ENCODE measurements at regions not wholly inside any gene's neighbourhood (a gene's known extent, or its start where the extent isn't known, plus 50 kb on each side); places are given as distances from the start of the nearest gene placed in this dataset.

GRCh38 chr4:144313370-144313769, 172.9 kb upstream of the GYPA start:
- TF ChIP-seq PHF8 (conservative IDR thresholded peaks at IDR 0.05; ENCODE audit: low read depth, low read length) (no peak), BCL11A (IDR thresholded peaks at IDR 0.05; ENCODE audit: low read depth in 2 of 2, low read length in 2 of 2) (no peak), CBX5 (IDR thresholded peaks at IDR 0.05; ENCODE audit: low read depth, low read length) (no peak), EGR1 (IDR thresholded peaks at IDR 0.05; ENCODE audit: borderline replicate concordance, low read depth, low read length) (no peak), POLR2AphosphoS5 (IDR thresholded peaks at IDR 0.05; ENCODE audit: low read depth, low read length) (no peak), TAF7 (optimal IDR thresholded peaks at IDR 0.05; ENCODE audit: borderline replicate concordance, low read depth, low read length) (no peak), RAD21 (IDR thresholded peaks at IDR 0.05 in 1 of 2, conservative IDR thresholded peaks at IDR 0.05 in 1 of 2; ENCODE audit: low read depth in 2 of 2, low read length in 2 of 2) (no peak)
- Histone ChIP-seq H3K9ac (replicated peaks in 1 of 4; ENCODE audit: extremely low read depth in 1 of 4, low read depth in 3 of 4, low read length in 3 of 4) (no peak overlapping the region), H3K79me2 (ENCODE audit: control insufficient read depth in 1 of 2, insufficient read depth in 2 of 2, low read length in 2 of 2) (no peaks in the 10 kb centered on the region), H2BK120ac (replicated peaks; ENCODE audit: low read depth, low read length) (no peak overlapping the region), H3K4me1 (replicated peaks in 1 of 4; ENCODE audit: control insufficient read depth in 3 of 4, insufficient read depth in 4 of 4, low read length in 3 of 4) (no peaks in the 10 kb centered on the region), H3K56ac (replicated peaks; ENCODE audit: insufficient read length, low read depth, low read length) (no peak overlapping the region), H2BK12ac (ENCODE audit: low read depth, low read length) (no peak overlapping the region), H4K8ac (ENCODE audit: extremely low read depth, insufficient read depth, low read length) (no peak overlapping the region; the same call in 1 of the 2 replicates), H2BK20ac (ENCODE audit: low read length) (no peak overlapping the region), H3K4ac (replicated peaks; ENCODE audit: insufficient read length, low read depth, low read length) (no peak overlapping the region), H3K36me3 (ENCODE audit: control insufficient read depth in 2 of 4, insufficient read depth in 4 of 4, low read length in 3 of 4) (peaks cover 0 to 3% (median 0%) of the 10 kb centered on the region in 4 experiments; a peak in 1 of 8 replicates), H2AK5ac (ENCODE audit: low read depth, low read length) (no peak overlapping the region), H4K91ac (replicated peaks; ENCODE audit: insufficient read length, low read length) (no peak overlapping the region), H2BK5ac (ENCODE audit: low read depth, low read length) (no peak overlapping the region), H2AFZ (ENCODE audit: low read length) (no peak overlapping the region), H3K23ac (ENCODE audit: insufficient read length) (no peak overlapping the region), H3K4me3 (ENCODE audit: extremely low read depth in 1 of 4, insufficient read depth in 2 of 4, low read depth in 3 of 4, low read length in 4 of 4) (no peak overlapping the region), H3K18ac (ENCODE audit: extremely low read depth, low read length) (no peak overlapping the region), H3K4me2 (ENCODE audit: insufficient read depth in 1 of 2, low read depth in 2 of 2, low read length in 2 of 2) (no peak overlapping the region), H4K5ac (ENCODE audit: insufficient read length, low read depth, low read length) (no peak overlapping the region), H3K14ac (ENCODE audit: insufficient read length) (no peak overlapping the region), H3K79me1 (ENCODE audit: low read depth, low read length) (no peaks in the 10 kb centered on the region), H3K9me3 (ENCODE audit: insufficient read depth in 2 of 2, low read depth in 1 of 2, low read length in 1 of 2) (peaks cover 13 to 18% of the 10 kb centered on the region in 2 experiments; a peak in 3 of 4 replicates), H3K27me3 (replicated peaks in 1 of 4; ENCODE audit: control insufficient read depth in 3 of 4, extremely low read depth in 1 of 4, insufficient read depth in 3 of 4, low read length in 3 of 4) (no peaks in the 10 kb centered on the region), H3K27ac (ENCODE audit: low read depth, low read length) (no peak overlapping the region), H3K23me2 (ENCODE audit: low read depth, low read length) (no peaks in the 10 kb centered on the region), H2BK15ac (ENCODE audit: low read length) (no peak overlapping the region), H4K20me1 (replicated peaks in 1 of 2; ENCODE audit: control insufficient read depth in 1 of 2, insufficient read depth in 2 of 2, low read length in 2 of 2) (no peaks in the 10 kb centered on the region)
- POLR2A ChIA-PET (ENCODE audit: partially characterized antibody): no interaction called here
- DNase-seq (ENCODE audit: low read depth in 1 of 2, low spot score in 2 of 2) (no peak), FAIRE-seq (no peak)
- CTCF ChIA-PET (ENCODE audit: partially characterized antibody): interaction anchor here (0.6 kb wide), 1 partner anchor 44 kb away, joined by 4 read pairs; no protein-coding TSS in a partner anchor

Data from H1 (cell line).